Limb (tissue), 2 donors: ENCODE measurements at regions not wholly inside any gene's neighbourhood (a gene's known extent, or its start where the extent isn't known, plus 50 kb on each side); places are given as distances from the start of the nearest gene placed in this dataset.

Source experiments
- DNase-seq, 2 donors: peaks; one replicate each; pipeline ENCODE4 v3.0.0-alpha.2; 2016; ENCODE audit errors: extremely low spot score in 2 of 2

- no peak for DNase-seq
Observed at GRCh38 chr3:152957491-152957890, 122.6 kb downstream of the P2RY1 start.

- DNase-seq, result no peak
Observed at GRCh38 chr3:152959307-152959706, 124.4 kb downstream of the P2RY1 start.

GRCh38 chr3:152960684-152961083, 125.8 kb downstream of the P2RY1 start:
- DNase-seq, result no peak

- DNase-seq, result peak in 1 of 2 donors; percentile 21
Observed at GRCh38 chr3:152961323-152961722, 126.4 kb downstream of the P2RY1 start.

- no peak for DNase-seq
Observed at GRCh38 chr3:152964911-152965609, 130.1 kb downstream of the P2RY1 start.

- no peak for DNase-seq
Observed at GRCh38 chr3:152968388-152969024, 133.6 kb downstream of the P2RY1 start.

- no peak for DNase-seq
Observed at GRCh38 chr3:152969557-152970300, 134.8 kb downstream of the P2RY1 start.

GRCh38 chr3:152970851-152971250, 135.9 kb downstream of the P2RY1 start:
- DNase-seq, result no peak

GRCh38 chr3:152971880-152972279, 136.9 kb downstream of the P2RY1 start:
- no peak for DNase-seq

- DNase-seq, result no peak
Observed at GRCh38 chr3:152973575-152973974, 138.6 kb downstream of the P2RY1 start.

GRCh38 chr3:152976239-152976638, 141.3 kb downstream of the P2RY1 start:
- no peak for DNase-seq

- DNase-seq, result no peak
Observed at GRCh38 chr3:152977366-152977765, 142.4 kb downstream of the P2RY1 start.

GRCh38 chr3:152978152-152978551, 143.2 kb downstream of the P2RY1 start:
- DNase-seq, result no peak

- DNase-seq, result no peak
Observed at GRCh38 chr3:152997526-152997925, 162.6 kb downstream of the P2RY1 start.

- DNase-seq, result no peak
Observed at GRCh38 chr3:152998591-152998990, 163.4 kb upstream of the RAP2B start.

- no peak for DNase-seq
Observed at GRCh38 chr3:153000325-153000724, 161.7 kb upstream of the RAP2B start.

- no peak for DNase-seq
Observed at GRCh38 chr3:153001210-153002078, 160.6 kb upstream of the RAP2B start.

- no peak for DNase-seq
Observed at GRCh38 chr3:153003441-153003840, 158.6 kb upstream of the RAP2B start.

- DNase-seq, result no peak
Observed at GRCh38 chr3:153003862-153004261, 158.2 kb upstream of the RAP2B start.

GRCh38 chr3:153008226-153008625, 153.8 kb upstream of the RAP2B start:
- no peak for DNase-seq

- DNase-seq, result no peak
Observed at GRCh38 chr3:153023896-153024295, 138.1 kb upstream of the RAP2B start.

- peak in 1 of 2 donors; percentile 62 for DNase-seq
Observed at GRCh38 chr3:153026026-153026425, 136.0 kb upstream of the RAP2B start.
